Thyroid gland (tissue), 4 donors: ENCODE measurements at regions not wholly inside any gene's neighbourhood (a gene's known extent, or its start where the extent isn't known, plus 50 kb on each side); places are given as distances from the start of the nearest gene placed in this dataset.

ENCODE experiments used
- CTCF ChIP-seq, 6 experiments: fragments of 200-600 bp in 3 of 6; fragments of 450-650 bp in 3 of 6; sonication (generic) in 3 of 6; IDR thresholded peaks; one replicate each; pipeline ENCODE4 v1.5.1; 2016 to 2019; ENCODE audit warnings: antibody characterized with exemption in 6 of 6, mild to moderate bottlenecking in 2 of 6, inconsistent platforms in 1 of 6, moderate library complexity in 1 of 6
- POLR2A ChIP-seq, 2 donors: fragments of 450-650 bp; IDR thresholded peaks; one replicate each; pipeline ENCODE4 v1.6.1; 2017; ENCODE audit warnings: antibody characterized with exemption in 2 of 2, mild to moderate bottlenecking in 2 of 2, moderate library complexity in 1 of 2

GRCh38 chr14:23773981-23774380 is 137.8 kb downstream of the DHRS2 start:
- no peak for TF ChIP-seq CTCF (IDR thresholded peaks at IDR 0.05)
- no peak for TF ChIP-seq POLR2A (IDR thresholded peaks at IDR 0.05)
